ENCODE measurements at regions not wholly inside any gene's neighbourhood (a gene's known extent, or its start where the extent isn't known, plus 50 kb on each side); places are given as distances from the start of the nearest gene placed in this dataset.

DNA sequence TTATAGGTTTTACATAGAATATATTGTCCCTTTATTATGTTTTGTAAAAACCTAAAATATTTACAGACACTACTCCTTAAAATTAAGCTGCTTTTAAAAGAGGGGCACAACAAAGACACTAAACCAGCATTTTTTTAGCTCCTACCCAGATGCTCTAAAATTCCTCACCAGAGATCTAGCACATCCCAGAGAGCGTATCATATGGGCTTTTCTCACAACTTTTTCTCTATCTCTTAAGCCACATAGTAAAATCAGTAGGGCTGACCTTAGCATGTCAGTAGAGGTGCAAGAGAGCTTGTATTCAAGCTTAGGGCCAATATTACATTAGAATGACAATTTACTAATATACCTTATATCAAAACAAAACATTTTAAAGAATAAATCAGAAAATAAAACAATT is 216.3 kb downstream of the TMX3 start:
- Histone ChIP-seq H3K4me2 (ENCODE audit: insufficient read depth in 1 of 2, low read depth in 2 of 2, low read length in 2 of 2) (no peak overlapping the region), H2BK12ac (ENCODE audit: low read depth, low read length) (no peak overlapping the region), H4K5ac (ENCODE audit: insufficient read length, low read depth, low read length) (no peak overlapping the region), H2BK120ac (replicated peaks; ENCODE audit: low read depth, low read length) (no peak overlapping the region), H2AK5ac (ENCODE audit: low read depth, low read length) (no peak overlapping the region), H3K79me1 (ENCODE audit: low read depth, low read length) (no peaks in the 10 kb centered on the region), H3K23me2 (ENCODE audit: low read depth, low read length) (no peaks in the 10 kb centered on the region), H2AFZ (ENCODE audit: low read length) (no peak overlapping the region), H3K36me3 (ENCODE audit: control insufficient read depth in 2 of 4, insufficient read depth in 4 of 4, low read length in 3 of 4) (no peaks in the 10 kb centered on the region), H3K9me3 (ENCODE audit: insufficient read depth in 2 of 2, low read depth in 1 of 2, low read length in 1 of 2) (no peaks in the 10 kb centered on the region), H4K20me1 (replicated peaks in 1 of 2; ENCODE audit: control insufficient read depth in 1 of 2, insufficient read depth in 2 of 2, low read length in 2 of 2) (no peaks in the 10 kb centered on the region), H3K18ac (ENCODE audit: extremely low read depth, low read length) (no peak overlapping the region), H2BK15ac (ENCODE audit: low read length) (no peak overlapping the region), H3K27ac (ENCODE audit: low read depth, low read length) (no peak overlapping the region), H3K56ac (replicated peaks; ENCODE audit: insufficient read length, low read depth, low read length) (no peak overlapping the region), H3K4me1 (replicated peaks in 1 of 4; ENCODE audit: control insufficient read depth in 3 of 4, insufficient read depth in 4 of 4, low read length in 3 of 4) (no peaks in the 10 kb centered on the region), H4K91ac (replicated peaks; ENCODE audit: insufficient read length, low read length) (no peak overlapping the region), H2BK20ac (ENCODE audit: low read length) (no peak overlapping the region), H3K4ac (replicated peaks; ENCODE audit: insufficient read length, low read depth, low read length) (no peak overlapping the region), H3K79me2 (ENCODE audit: control insufficient read depth in 1 of 2, insufficient read depth in 2 of 2, low read length in 2 of 2) (no peaks in the 10 kb centered on the region), H3K9ac (replicated peaks in 1 of 4; ENCODE audit: extremely low read depth in 1 of 4, low read depth in 3 of 4, low read length in 3 of 4) (no peak overlapping the region), H3K14ac (ENCODE audit: insufficient read length) (no peak overlapping the region), H2BK5ac (ENCODE audit: low read depth, low read length) (no peak overlapping the region), H3K23ac (ENCODE audit: insufficient read length) (no peak overlapping the region), H3K27me3 (replicated peaks in 1 of 4; ENCODE audit: control insufficient read depth in 3 of 4, extremely low read depth in 1 of 4, insufficient read depth in 3 of 4, low read length in 3 of 4) (no peaks in the 10 kb centered on the region), H3K4me3 (ENCODE audit: extremely low read depth in 1 of 4, insufficient read depth in 2 of 4, low read depth in 3 of 4, low read length in 4 of 4) (no peak overlapping the region), H4K8ac (ENCODE audit: extremely low read depth, insufficient read depth, low read length) (no peak overlapping the region)
- 96% methylated on average over 1 of the region's 1 CpG; no CpG with 5 or more reads in 1 of the 2 experiments for WGBS, 2 experiments (ENCODE audit: extremely low coverage in 1 of 2, insufficient coverage in 1 of 2, insufficient read length in 1 of 2, insufficient replicate concordance in 2 of 2, low coverage in 1 of 2, low lambda C conversion rate in 2 of 2, missing lambda C conversion rate in 1 of 2)
- ChIA-PET POLR2A (ENCODE audit: partially characterized antibody) (no interaction called here), CTCF (ENCODE audit: partially characterized antibody) (no interaction called here)
- no peak for FAIRE-seq
- no peak for DNase-seq (ENCODE audit: low read depth in 1 of 2, low spot score in 2 of 2)
- no peak for TF ChIP-seq SIRT6 (IDR thresholded peaks at IDR 0.05; ENCODE audit: low read length)
- no peak for TF ChIP-seq NANOG (IDR thresholded peaks at IDR 0.05; ENCODE audit: insufficient read depth, low read depth, low read length, poor library complexity, severe bottlenecking)
- no peak for TF ChIP-seq CHD1 (IDR thresholded peaks at IDR 0.05; ENCODE audit: low read depth, low read length)
- no peak for TF ChIP-seq GABPA (IDR thresholded peaks at IDR 0.05; ENCODE audit: borderline replicate concordance, insufficient read depth, low read length)
- no peak for TF ChIP-seq EP300 (IDR thresholded peaks at IDR 0.05; ENCODE audit: borderline replicate concordance in 1 of 2, low read depth in 2 of 2, low read length in 2 of 2)
- TF ChIP-seq NRF1 (IDR thresholded peaks at IDR 0.05; ENCODE audit: low read depth, low read length) = no peak
- no peak for TF ChIP-seq SIN3A (conservative IDR thresholded peaks at IDR 0.05 in 1 of 2, IDR thresholded peaks at IDR 0.05 in 1 of 2; ENCODE audit: low read depth in 1 of 2, low read length in 2 of 2)
- no peak for TF ChIP-seq RFX5 (IDR thresholded peaks at IDR 0.05; ENCODE audit: borderline replicate concordance, low read depth, low read length)
- no peak for TF ChIP-seq TCF12 (IDR thresholded peaks at IDR 0.05; ENCODE audit: low read depth, low read length)
- no peak for TF ChIP-seq TAF1 (IDR thresholded peaks at IDR 0.05; ENCODE audit: low read depth, low read length)
